ENCODE measurements at regions not wholly inside any gene's neighbourhood (a gene's known extent, or its start where the extent isn't known, plus 50 kb on each side); places are given as distances from the start of the nearest gene placed in this dataset.

DNA sequence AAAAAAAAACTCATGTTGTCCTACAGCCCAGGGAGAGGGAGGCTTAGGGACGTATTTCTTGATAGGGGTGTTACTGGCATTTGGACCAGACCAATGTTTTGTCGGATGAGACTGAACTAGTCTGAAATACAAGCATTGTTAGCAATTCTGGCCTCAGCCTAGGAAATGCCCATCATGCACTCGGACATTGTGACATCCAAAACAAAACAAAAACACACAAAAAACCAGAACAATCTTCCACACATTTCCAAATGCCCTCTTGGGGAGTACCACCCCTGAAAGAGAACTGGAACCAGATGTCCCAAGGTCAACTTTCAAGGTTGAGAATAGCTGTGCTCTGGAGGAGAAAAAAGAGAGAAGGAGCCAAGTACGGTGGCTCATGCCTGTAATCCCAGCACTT lies 299.1 kb upstream of the JARID2 start:
- no peak for TF ChIP-seq JUND (IDR thresholded peaks at IDR 0.05; ENCODE audit: low read depth)
- no peak for DNase-seq (ENCODE audit: low read depth in 1 of 2, low spot score in 1 of 2)
- in situ Hi-C loops (cut with HindIII; ENCODE audit: low pct_unique_long_range_greater_than_20kb, low sequenced_read_pairs), result no loop called here

DNA sequence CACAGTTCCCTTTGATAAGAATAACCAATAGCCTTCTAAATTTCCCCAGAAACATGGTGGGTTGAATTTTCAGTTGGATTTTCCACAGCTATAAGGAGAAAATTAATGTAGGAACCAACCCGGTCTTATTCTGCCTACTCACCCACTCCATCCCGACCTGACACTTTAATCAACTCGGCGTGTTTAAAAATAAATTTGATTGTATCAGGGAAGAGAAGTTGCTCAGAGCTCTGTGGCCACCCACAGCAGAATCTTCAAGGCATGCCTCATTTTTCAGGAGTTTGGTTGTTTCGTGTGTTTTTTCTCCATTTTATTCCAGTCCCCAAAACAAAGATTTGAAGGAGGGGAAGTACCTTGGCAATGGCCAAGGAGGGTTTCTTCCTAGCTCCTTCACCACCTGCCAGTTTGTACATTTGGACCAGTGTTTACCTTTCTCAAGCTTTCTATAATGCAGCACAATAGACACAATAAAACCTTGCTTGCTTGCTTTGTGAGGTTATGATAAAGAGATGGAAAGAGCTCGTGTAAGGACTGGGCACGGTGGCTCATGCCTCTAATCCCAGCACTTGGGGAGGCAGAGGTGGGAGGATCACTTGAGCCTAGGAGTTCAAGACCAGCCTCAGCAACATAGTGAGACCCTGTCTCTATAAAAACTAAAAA lies 297.2 kb upstream of the JARID2 start:
- in situ Hi-C loops (cut with HindIII; ENCODE audit: low pct_unique_long_range_greater_than_20kb, low sequenced_read_pairs), result no loop called here
- peak in 1 of 2 experiments; percentile 31 for DNase-seq (ENCODE audit: low read depth in 1 of 2, low spot score in 1 of 2)
- no peak for TF ChIP-seq JUND (IDR thresholded peaks at IDR 0.05; ENCODE audit: low read depth)

DNA sequence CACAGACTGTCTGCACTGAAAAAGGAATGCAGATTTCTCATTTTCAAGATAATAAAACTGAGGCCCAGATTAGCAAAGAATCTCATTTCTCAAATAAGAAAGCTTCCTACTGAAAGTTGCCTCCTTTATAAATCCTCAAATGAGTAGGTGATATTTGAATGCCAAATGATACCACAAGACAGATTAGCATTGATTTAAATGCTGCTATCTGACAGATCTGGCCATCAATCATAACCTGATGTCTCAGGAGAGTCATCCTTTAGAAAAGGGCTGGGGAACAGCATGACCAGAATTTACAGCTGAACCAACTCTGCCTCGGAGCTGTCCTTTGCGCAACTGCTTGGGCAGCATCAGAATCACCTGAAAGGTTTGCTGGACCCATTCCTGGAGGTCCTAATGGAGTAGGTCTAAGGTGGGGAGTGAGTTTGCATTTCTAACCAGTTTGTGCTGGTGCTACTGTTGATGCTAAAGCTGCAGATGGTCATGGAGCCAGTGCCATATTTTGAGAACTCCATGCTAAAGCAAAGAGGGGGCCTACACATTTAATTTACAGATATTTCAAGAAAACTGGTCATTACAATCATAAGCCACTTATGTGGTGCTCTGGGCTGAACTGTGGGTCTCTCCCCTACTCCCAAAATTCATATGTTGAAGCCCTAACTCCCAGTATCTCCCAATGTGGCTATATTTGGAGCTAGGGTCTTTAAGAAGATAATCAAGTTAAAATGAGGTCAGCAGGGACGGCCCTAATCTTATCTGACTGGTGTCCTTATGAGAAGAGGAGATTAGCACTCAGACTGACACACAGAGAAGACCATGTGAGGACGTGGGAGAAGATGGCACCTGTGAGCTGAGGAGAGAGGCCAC lies 295.5 kb upstream of the JARID2 start:
- TF ChIP-seq JUND (IDR thresholded peaks at IDR 0.05; ENCODE audit: low read depth), result no peak
- in situ Hi-C loops (cut with HindIII; ENCODE audit: low pct_unique_long_range_greater_than_20kb, low sequenced_read_pairs), result no loop called here
- no peak for DNase-seq (ENCODE audit: low read depth in 1 of 2, low spot score in 1 of 2)

DNA sequence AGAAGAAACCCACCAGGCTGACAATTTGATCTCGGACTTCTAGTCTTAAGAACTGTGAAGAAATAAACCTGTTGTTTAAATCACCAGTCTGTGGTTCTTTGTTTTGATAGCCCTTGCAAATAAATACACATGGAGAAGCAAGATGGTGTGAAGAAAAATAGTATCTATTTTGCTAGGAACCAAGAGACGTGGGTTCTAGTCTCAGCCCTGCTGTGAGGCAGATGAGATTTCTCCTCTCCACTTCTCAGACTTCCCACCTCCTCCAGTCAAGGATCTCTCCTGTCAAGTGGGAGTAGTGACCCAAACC lies 294.9 kb upstream of the JARID2 start:
- DNase-seq (ENCODE audit: low read depth in 1 of 2, low spot score in 1 of 2), result no peak
- in situ Hi-C loops (cut with HindIII; ENCODE audit: low pct_unique_long_range_greater_than_20kb, low sequenced_read_pairs), result no loop called here
- TF ChIP-seq JUND (IDR thresholded peaks at IDR 0.05; ENCODE audit: low read depth), result no peak

DNA sequence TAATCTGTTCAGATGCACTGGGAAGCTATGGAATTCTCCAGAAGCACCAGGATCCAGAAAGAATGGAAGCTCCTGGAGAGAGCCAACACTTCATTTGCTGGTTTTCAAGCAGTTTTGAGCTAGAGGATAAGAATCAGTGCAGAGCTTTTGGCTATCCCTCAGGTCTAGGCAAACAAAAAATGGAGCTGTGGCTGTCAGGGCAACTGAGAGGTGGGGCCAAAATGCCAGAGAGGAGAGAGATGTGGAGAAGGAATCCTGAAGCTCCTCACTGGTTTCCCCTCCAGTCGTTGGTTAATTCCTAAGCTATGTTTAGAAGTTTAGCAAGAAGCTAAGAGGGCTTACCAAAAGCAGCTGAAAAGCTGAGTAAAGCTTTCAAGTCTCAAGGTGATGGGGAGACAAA lies 294.2 kb upstream of the JARID2 start:
- peak; percentile 8 to 35 for DNase-seq (ENCODE audit: low read depth in 1 of 2, low spot score in 1 of 2)
- in situ Hi-C loops (cut with HindIII; ENCODE audit: low pct_unique_long_range_greater_than_20kb, low sequenced_read_pairs), result no loop called here
- TF ChIP-seq JUND (IDR thresholded peaks at IDR 0.05; ENCODE audit: low read depth), result no peak

DNA sequence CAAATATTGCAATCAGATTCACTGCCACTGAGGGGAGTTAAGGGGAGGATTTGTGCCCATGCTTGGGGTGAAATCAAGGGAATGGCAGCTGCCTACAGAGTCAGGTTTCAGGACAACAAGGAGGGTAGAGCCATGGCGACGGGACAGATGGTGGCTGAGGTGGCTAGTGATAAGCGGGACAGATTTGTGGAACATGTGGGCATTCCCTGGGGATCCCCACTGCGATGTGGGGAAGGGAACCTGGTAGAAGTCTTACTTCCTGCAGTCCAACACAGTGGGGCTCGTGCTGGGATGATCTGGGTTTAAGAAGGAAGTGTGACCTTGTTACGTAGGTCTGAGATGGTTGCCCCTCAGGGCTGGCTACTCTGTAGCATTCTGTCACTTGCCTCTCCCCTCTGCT lies 292.0 kb upstream of the JARID2 start:
- DNase-seq (ENCODE audit: low read depth in 1 of 2, low spot score in 1 of 2), result no peak
- TF ChIP-seq JUND (IDR thresholded peaks at IDR 0.05; ENCODE audit: low read depth), result no peak
- in situ Hi-C loops (cut with HindIII; ENCODE audit: low pct_unique_long_range_greater_than_20kb, low sequenced_read_pairs), result no loop called here

DNA sequence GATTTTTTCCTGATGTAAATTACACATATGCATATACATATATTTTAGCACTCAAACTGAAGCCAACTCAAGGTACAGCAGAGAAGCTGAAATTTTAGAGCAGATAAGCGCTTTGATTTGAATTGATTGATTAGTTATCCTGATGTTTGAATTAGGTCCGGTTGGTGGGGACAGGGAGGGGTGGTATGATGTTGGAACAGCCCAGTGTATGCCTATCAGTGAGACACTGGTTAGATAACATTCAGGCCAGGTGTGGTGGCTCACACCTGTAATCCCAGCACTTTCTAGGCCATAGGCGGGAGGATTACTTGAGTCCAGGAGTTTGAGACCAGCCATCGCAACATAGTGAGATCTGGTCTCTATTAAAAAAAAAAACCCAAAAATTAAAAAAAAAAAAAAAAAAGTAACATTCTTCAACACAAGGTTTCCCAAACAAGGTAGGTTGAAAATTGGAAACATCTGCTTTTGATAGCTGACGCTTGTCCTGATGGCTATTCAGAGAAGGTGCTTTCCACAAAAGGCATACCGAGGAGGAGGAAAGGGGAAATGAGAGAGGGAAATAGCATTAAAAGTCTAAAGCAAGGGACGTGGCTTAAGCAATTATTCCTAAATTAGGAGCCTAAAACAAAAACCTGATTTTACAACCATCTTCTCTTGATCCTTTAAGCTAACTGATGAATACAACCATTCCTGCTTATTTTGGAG lies 288.4 kb upstream of the JARID2 start:
- in situ Hi-C loops (cut with HindIII; ENCODE audit: low pct_unique_long_range_greater_than_20kb, low sequenced_read_pairs), result no loop called here
- no peak for TF ChIP-seq JUND (IDR thresholded peaks at IDR 0.05; ENCODE audit: low read depth)
- no peak for DNase-seq (ENCODE audit: low read depth in 1 of 2, low spot score in 1 of 2)

DNA sequence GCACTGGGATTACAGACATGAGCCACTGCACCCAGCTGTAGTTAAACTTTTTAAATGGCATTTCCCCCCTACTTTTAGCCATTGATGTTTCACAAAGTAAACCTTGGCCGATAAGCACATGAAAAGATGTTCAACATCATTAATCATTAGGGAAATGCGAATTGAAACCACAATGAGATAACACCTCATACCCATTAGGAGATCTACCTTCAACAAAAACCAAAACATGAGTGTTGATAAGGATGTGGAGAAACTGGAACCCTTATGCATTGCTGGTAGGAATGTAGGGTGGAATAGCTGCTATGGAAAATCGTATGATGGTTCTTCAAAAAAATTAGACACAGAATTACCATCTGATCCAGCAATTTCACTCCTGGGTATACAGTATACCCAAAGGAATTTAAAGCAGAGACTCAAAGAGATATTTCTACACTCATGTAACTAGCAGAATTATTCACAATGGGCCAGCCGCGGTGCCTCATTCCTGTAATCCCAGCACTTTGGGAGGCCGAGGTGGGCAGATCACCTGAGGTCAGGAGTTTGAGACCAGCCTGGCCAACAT lies 286.5 kb upstream of the JARID2 start:
- no peak for DNase-seq (ENCODE audit: low read depth in 1 of 2, low spot score in 1 of 2)
- in situ Hi-C loops (cut with HindIII; ENCODE audit: low pct_unique_long_range_greater_than_20kb, low sequenced_read_pairs), result no loop called here
- TF ChIP-seq JUND (IDR thresholded peaks at IDR 0.05; ENCODE audit: low read depth), result no peak

DNA sequence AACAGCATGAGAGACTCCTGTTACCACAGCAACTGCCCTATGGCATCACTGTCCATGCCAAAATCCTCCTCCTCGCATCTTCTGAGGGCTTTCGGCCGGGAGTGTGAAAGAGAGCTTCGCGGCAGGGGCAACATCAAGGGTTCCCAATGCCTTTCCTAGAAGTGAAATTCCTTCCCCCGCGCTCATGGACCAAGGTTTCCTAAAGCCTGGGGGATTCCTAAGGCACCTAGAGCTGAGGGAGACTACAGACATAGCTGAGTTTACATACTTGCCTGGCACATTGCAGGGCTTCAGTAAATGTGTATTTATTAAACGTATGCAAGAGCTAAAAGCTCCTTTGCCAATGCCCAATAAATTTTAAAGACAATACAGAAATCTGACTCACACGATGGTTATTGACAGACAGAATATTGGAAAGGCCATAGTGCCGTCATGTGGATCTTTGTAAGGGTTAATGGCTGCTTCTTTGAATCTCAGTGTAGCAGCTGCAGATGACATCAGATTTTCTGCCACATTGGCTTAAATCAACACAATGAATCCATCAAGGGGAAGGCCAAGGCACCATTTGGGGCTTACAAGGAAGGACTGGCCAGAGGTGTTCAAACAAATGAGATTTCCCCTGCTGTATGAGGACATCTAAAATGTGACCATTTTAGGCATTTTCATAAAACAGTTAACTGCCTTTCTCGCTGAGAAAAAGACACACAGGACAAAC lies 281.2 kb upstream of the JARID2 start:
- in situ Hi-C loops (cut with HindIII; ENCODE audit: low pct_unique_long_range_greater_than_20kb, low sequenced_read_pairs), result no loop called here
- no peak for TF ChIP-seq JUND (IDR thresholded peaks at IDR 0.05; ENCODE audit: low read depth)
- no peak for DNase-seq (ENCODE audit: low read depth in 1 of 2, low spot score in 1 of 2)

DNA sequence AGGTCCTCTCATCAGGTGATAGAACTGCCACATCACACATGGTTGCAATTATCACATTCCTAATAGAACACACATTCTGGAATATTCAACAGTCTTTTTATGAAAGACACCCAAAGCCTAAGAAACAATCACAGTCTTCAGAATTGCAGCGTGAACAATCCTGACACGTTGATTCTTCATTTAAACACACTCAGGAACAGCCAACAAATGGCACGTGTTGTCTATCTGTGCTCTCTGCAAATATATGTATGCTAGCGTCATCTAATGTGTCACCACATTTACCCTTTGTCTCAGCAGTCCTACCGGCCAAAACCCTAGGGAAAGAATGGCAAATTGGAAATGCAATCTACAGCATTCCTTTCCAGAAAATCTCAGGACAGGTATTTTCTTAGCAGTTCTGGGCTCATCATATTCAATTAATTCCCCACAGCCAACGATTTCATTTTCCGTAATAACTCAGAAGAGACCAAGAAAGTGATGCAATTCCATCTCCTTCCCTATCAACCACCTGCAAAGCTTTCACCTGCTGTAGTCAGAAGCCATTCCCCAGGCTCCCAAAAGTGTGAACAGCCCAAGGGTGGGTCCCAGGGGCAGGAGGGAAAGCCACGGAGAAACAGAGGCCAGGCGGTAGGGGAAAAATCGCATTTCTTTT lies 280.3 kb upstream of the JARID2 start:
- DNase-seq (ENCODE audit: low read depth in 1 of 2, low spot score in 1 of 2), result no peak
- in situ Hi-C loops (cut with HindIII; ENCODE audit: low pct_unique_long_range_greater_than_20kb, low sequenced_read_pairs), result no loop called here
- no peak for TF ChIP-seq JUND (IDR thresholded peaks at IDR 0.05; ENCODE audit: low read depth)

DNA sequence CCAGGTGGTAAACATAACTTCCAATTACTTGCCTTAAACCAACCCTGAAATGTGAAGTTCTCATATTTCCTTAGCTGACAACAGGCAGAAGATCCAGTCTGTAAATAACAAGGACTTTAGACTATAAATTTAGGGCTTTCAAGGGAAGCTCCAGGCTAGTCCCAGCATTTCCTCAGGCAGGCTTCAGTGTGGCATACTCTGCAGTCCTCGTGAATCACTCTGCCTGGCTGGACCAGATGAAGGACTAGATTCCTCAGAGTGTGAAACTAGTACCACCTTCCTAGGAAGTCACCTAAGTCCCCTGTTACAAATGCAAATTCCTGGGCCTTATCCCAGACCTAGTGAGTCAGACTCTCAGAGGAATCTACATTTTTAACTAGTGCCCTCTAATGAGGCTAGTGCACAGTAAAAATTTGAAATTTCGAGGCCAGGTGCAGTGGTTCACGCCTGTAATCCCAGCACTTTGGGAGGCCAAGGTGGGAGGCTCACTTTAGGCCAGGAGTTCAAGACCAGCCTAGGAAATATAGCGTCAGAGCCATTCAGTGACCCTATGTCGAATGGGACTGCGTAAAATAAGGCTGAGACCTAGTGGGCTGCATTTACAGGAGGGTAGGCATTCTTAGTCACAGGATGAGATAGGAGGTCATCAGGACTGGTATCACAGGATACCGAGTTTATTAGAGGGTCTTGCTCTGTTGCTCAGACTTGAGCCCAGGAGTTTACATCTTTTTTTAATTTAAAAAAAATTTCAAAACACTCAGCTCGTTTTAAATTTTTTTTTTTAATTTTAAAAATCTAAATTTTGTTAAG lies 279.6 kb upstream of the JARID2 start:
- in situ Hi-C loops (cut with HindIII; ENCODE audit: low pct_unique_long_range_greater_than_20kb, low sequenced_read_pairs), result no loop called here
- no peak for DNase-seq (ENCODE audit: low read depth in 1 of 2, low spot score in 1 of 2)
- TF ChIP-seq JUND (IDR thresholded peaks at IDR 0.05; ENCODE audit: low read depth), result no peak
